ENCODE measurements at regions not wholly inside any gene's neighbourhood (a gene's known extent, or its start where the extent isn't known, plus 50 kb on each side); places are given as distances from the start of the nearest gene placed in this dataset.

GRCh38 chr4:106690487-106690886 is 321.9 kb upstream of the GIMD1 start:
- H3K27ac ChIP-seq (ENCODE audit: insufficient read length, low read depth, low read length) = no peak overlapping the region
- H3K56ac ChIP-seq (ENCODE audit: insufficient read length, low read depth, low read length) = no peak overlapping the region
- peaks cover 3 to 4% of the 10 kb centered on the region in 2 experiments; a peak in 2 of 5 replicates for H3K9me3 Mint-ChIP-seq
- no peak overlapping the region for H2BK5ac ChIP-seq (ENCODE audit: insufficient read length, low read length)
- H3K4me3 Mint-ChIP-seq = no peak overlapping the region
- H3K27ac Mint-ChIP-seq = no peak overlapping the region
- H3K9me3 ChIP-seq (ENCODE audit: control insufficient read depth, low read depth, low read length) = no peaks in the 10 kb centered on the region
- no peaks in the 10 kb centered on the region for H3K79me2 ChIP-seq (ENCODE audit: insufficient read depth, low read length)
- H3K18ac ChIP-seq (ENCODE audit: insufficient read length, low read depth, low read length) = no peak overlapping the region
- H3K4me2 ChIP-seq (ENCODE audit: insufficient read depth, insufficient read length, low read length) = no peak overlapping the region
- H3K4me1 ChIP-seq (ENCODE audit: insufficient read depth, low read length) = no peaks in the 10 kb centered on the region
- peaks cover 5 to 7% of the 10 kb centered on the region in 2 experiments for H3K4me1 Mint-ChIP-seq
- peaks cover 0 to 8% (median 1%) of the 10 kb centered on the region in 3 experiments; a peak in 2 of 7 replicates for H3K36me3 Mint-ChIP-seq (ENCODE audit: insufficient read depth in 1 of 3, low read depth in 3 of 3)
- no peak overlapping the region for H3T11ph ChIP-seq (ENCODE audit: low read length)
- H3K9ac ChIP-seq (ENCODE audit: extremely low read depth, insufficient read length, low read length) = no peak overlapping the region
- H2AFZ ChIP-seq (ENCODE audit: low read length) = no peak overlapping the region
- no peak for DNase-seq
- no peaks in the 10 kb centered on the region for H3K79me1 ChIP-seq (ENCODE audit: insufficient read depth, low read depth, low read length, poor library complexity, severe bottlenecking)
- H2BK12ac ChIP-seq (ENCODE audit: insufficient read length, low read depth, low read length) = no peak overlapping the region
- WGBS (ENCODE audit: extremely low coverage, insufficient read length, low lambda C conversion rate) = no CpG with 5 or more reads among the region's 4 CpGs
- no peak overlapping the region for H4K91ac ChIP-seq (ENCODE audit: insufficient read length, low read depth, low read length)
- no peak overlapping the region for H2BK20ac ChIP-seq (ENCODE audit: low read depth, low read length, poor library complexity, severe bottlenecking)
- no peak for TF ChIP-seq CTCF (conservative IDR thresholded peaks at IDR 0.05)
- H3K27me3 ChIP-seq (ENCODE audit: insufficient read depth, low read length) = no peaks in the 10 kb centered on the region
- H2AK5ac ChIP-seq (ENCODE audit: insufficient read length, low read length) = no peak overlapping the region
- H2BK15ac ChIP-seq (ENCODE audit: low read depth, low read length) = no peak overlapping the region
- H3K23ac ChIP-seq (ENCODE audit: insufficient read length, low read depth, low read length) = no peak overlapping the region
- H4K5ac ChIP-seq (ENCODE audit: insufficient read length, low read depth, low read length) = no peak overlapping the region
- H3K4ac ChIP-seq (ENCODE audit: low read depth, low read length) = no peak overlapping the region
- H4K8ac ChIP-seq (replicated peaks; ENCODE audit: insufficient read length, low read depth, low read length) = no peak overlapping the region
- no peaks in the 10 kb centered on the region for H3K23me2 ChIP-seq (ENCODE audit: insufficient read length, low read depth, low read length, poor library complexity, severe bottlenecking)
- H3K27me3 Mint-ChIP-seq (ENCODE audit: low read depth) = no peaks in the 10 kb centered on the region
- no peaks in the 10 kb centered on the region for H4K20me1 ChIP-seq (ENCODE audit: control insufficient read depth, insufficient read depth, insufficient read length)
- no peak overlapping the region for H2BK120ac ChIP-seq (ENCODE audit: low read depth, low read length, poor library complexity, severe bottlenecking)
- no peak overlapping the region for H3K14ac ChIP-seq (ENCODE audit: insufficient read depth, low read length)

Data from H9 (cell line).